Thyroid gland (tissue), 4 donors: ENCODE measurements at regions not wholly inside any gene's neighbourhood (a gene's known extent, or its start where the extent isn't known, plus 50 kb on each side); places are given as distances from the start of the nearest gene placed in this dataset.
"Not testable (repeated sequence)": the region's sequence is repeated elsewhere in the genome, so short reads cannot be mapped to it uniquely, and the experiment has no call there.

Source experiments
- DNase-seq, 2 donors: peaks; one replicate each; pipeline ENCODE4 v3.0.0-alpha.2; 2019
- H3K27ac ChIP-seq, 3 donors: fragments of 200-600 bp; sonication (generic); 1 replicate in 2 of 3; 2 replicates in 1 of 3; pipeline ENCODE4 v1.5.1; 2016 to 2019; ENCODE audit warnings: mild to moderate bottlenecking in 1 of 3, moderate library complexity in 1 of 3
- H3K27me3 ChIP-seq: fragments of 200-600 bp; sonication (generic); one replicate; pipeline ENCODE4 v1.5.1; 2019
- H3K36me3 ChIP-seq, 2 donors: fragments of 200-600 bp; sonication (generic); one replicate each; pipeline ENCODE4 v1.5.1; 2016 to 2019
- H3K4me1 ChIP-seq, 2 donors: fragments of 200-600 bp; sonication (generic); one replicate each; pipeline ENCODE4 v1.5.1; 2017 to 2019
- H3K4me3 ChIP-seq, 3 donors: fragments of 200-600 bp; sonication (generic); replicated peaks in 1 of 3; 1 replicate in 2 of 3; 2 replicates in 1 of 3; pipeline ENCODE4 v1.5.1; 2016; ENCODE audit warnings: mild to moderate bottlenecking in 1 of 3
- H3K9me3 ChIP-seq: fragments of 200-600 bp; sonication (generic); one replicate; pipeline ENCODE4 v1.5.1; 2017
- CTCF ChIP-seq, 6 experiments: fragments of 200-600 bp in 3 of 6; fragments of 450-650 bp in 3 of 6; sonication (generic) in 3 of 6; IDR thresholded peaks; one replicate each; pipeline ENCODE4 v1.5.1; 2016 to 2019; ENCODE audit warnings: antibody characterized with exemption in 6 of 6, mild to moderate bottlenecking in 2 of 6, inconsistent platforms in 1 of 6, moderate library complexity in 1 of 6
- POLR2A ChIP-seq, 2 donors: fragments of 450-650 bp; IDR thresholded peaks; one replicate each; pipeline ENCODE4 v1.6.1; 2017; ENCODE audit warnings: antibody characterized with exemption in 2 of 2, mild to moderate bottlenecking in 2 of 2, moderate library complexity in 1 of 2
- WGBS, 2 donors: methylation state at CpG; one replicate each; pipeline ENCODE4 v1.1.5; 2017; 5-methylcytosine and 5-hydroxymethylcytosine counted together
- intact Hi-C: fragments of 100-400 bp; cut with DNase I; formaldehyde crosslinking; loops from one replicate; pipeline ENCODE4 v1.15.1; 2023

- DNase-seq: no peak
- TF ChIP-seq CTCF (IDR thresholded peaks at IDR 0.05): no peak
- TF ChIP-seq POLR2A (IDR thresholded peaks at IDR 0.05): no peak
- WGBS, 2 donors: 77 to 81% methylated on average over 2 of the region's 2 CpGs
- H3K9me3 ChIP-seq: no peaks in the 10 kb centered on the region
- no peaks in the 10 kb centered on the region for H3K4me1 ChIP-seq
- no peak overlapping the region for H3K27ac ChIP-seq
- H3K36me3 ChIP-seq: no peaks in the 10 kb centered on the region
- no peak overlapping the region for H3K4me3 ChIP-seq
- no peaks in the 10 kb centered on the region for H3K27me3 ChIP-seq
- intact Hi-C loops: no loop called here
These were observed 511.7 kb upstream of the UBE2E2 start for GRCh38 chr3:22691407-22691806.

GRCh38 chr3:22691856-22692628 is 511.1 kb upstream of the UBE2E2 start:
- TF ChIP-seq POLR2A (IDR thresholded peaks at IDR 0.05) (no peak), CTCF (IDR thresholded peaks at IDR 0.05) (no peak)
- DNase-seq: no peak
- Histone ChIP-seq H3K4me1 (no peaks in the 10 kb centered on the region), H3K27ac (no peak overlapping the region), H3K36me3 (no peaks in the 10 kb centered on the region), H3K9me3 (no peaks in the 10 kb centered on the region), H3K27me3 (no peaks in the 10 kb centered on the region), H3K4me3 (no peak overlapping the region)
- 80 to 86% methylated on average over 5 of the region's 5 CpGs for WGBS, 2 donors
- intact Hi-C loops: no loop called here

GRCh38 chr3:22700876-22701275 is 502.3 kb upstream of the UBE2E2 start:
- no peak overlapping the region for H3K27ac ChIP-seq
- H3K36me3 ChIP-seq: no peaks in the 10 kb centered on the region
- TF ChIP-seq CTCF (IDR thresholded peaks at IDR 0.05) (no peak), POLR2A (IDR thresholded peaks at IDR 0.05) (no peak)
- no peaks in the 10 kb centered on the region for H3K9me3 ChIP-seq
- no peaks in the 10 kb centered on the region for H3K4me1 ChIP-seq
- H3K4me3 ChIP-seq: no peak overlapping the region
- intact Hi-C loops: no loop called here
- DNase-seq: no peak
- H3K27me3 ChIP-seq: no peaks in the 10 kb centered on the region

GRCh38 chr3:22704166-22704565 is 499.0 kb upstream of the UBE2E2 start:
- intact Hi-C loops: no loop called here
- H3K27me3 ChIP-seq: no peaks in the 10 kb centered on the region
- no peak overlapping the region for H3K4me3 ChIP-seq
- H3K36me3 ChIP-seq: no peaks in the 10 kb centered on the region
- 73 to 79% methylated on average over 3 of the region's 3 CpGs for WGBS, 2 donors
- TF ChIP-seq POLR2A (IDR thresholded peaks at IDR 0.05) (no peak), CTCF (IDR thresholded peaks at IDR 0.05) (no peak)
- H3K9me3 ChIP-seq: no peaks in the 10 kb centered on the region
- no peaks in the 10 kb centered on the region for H3K4me1 ChIP-seq
- no peak for DNase-seq
- H3K27ac ChIP-seq: no peak overlapping the region

GRCh38 chr3:22704571-22705354 is 498.4 kb upstream of the UBE2E2 start:
- 65 to 66% methylated on average over 6 of the region's 6 CpGs for WGBS, 2 donors
- DNase-seq: no peak
- no peak overlapping the region for H3K27ac ChIP-seq
- no peak overlapping the region for H3K4me3 ChIP-seq
- H3K4me1 ChIP-seq: no peaks in the 10 kb centered on the region
- H3K27me3 ChIP-seq: no peaks in the 10 kb centered on the region
- no peaks in the 10 kb centered on the region for H3K9me3 ChIP-seq
- no peak for TF ChIP-seq CTCF (IDR thresholded peaks at IDR 0.05)
- no peak for TF ChIP-seq POLR2A (IDR thresholded peaks at IDR 0.05)
- intact Hi-C loops: no loop called here
- H3K36me3 ChIP-seq: no peaks in the 10 kb centered on the region

GRCh38 chr3:22706922-22707321 is 496.2 kb upstream of the UBE2E2 start:
- H3K4me3 ChIP-seq, H3K9me3 ChIP-seq, DNase-seq, H3K27me3 ChIP-seq, H3K4me1 ChIP-seq, H3K36me3 ChIP-seq, intact Hi-C loops, H3K27ac ChIP-seq: not testable (repeated sequence)
- 89 to 91% methylated on average over 10 of the region's 10 CpGs for WGBS, 2 donors
